ENCODE measurements at regions not wholly inside any gene's neighbourhood (a gene's known extent, or its start where the extent isn't known, plus 50 kb on each side); places are given as distances from the start of the nearest gene placed in this dataset.

GRCh38 chr9:99398241-99398640 is 176.2 kb downstream of the SEC61B start:
- TF ChIP-seq, protein P1, sequence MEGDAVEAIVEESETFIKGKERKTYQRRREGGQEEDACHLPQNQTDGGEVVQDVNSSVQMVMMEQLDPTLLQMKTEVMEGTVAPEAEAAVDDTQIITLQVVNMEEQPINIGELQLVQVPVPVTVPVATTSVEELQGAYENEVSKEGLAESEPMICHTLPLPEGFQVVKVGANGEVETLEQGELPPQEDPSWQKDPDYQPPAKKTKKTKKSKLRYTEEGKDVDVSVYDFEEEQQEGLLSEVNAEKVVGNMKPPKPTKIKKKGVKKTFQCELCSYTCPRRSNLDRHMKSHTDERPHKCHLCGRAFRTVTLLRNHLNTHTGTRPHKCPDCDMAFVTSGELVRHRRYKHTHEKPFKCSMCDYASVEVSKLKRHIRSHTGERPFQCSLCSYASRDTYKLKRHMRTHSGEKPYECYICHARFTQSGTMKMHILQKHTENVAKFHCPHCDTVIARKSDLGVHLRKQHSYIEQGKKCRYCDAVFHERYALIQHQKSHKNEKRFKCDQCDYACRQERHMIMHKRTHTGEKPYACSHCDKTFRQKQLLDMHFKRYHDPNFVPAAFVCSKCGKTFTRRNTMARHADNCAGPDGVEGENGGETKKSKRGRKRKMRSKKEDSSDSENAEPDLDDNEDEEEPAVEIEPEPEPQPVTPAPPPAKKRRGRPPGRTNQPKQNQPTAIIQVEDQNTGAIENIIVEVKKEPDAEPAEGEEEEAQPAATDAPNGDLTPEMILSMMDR (IDR thresholded peaks at IDR 0.05) = no peak
- TF ChIP-seq POLR2AphosphoS5 (IDR thresholded peaks at IDR 0.05) (no peak), EP300 (IDR thresholded peaks at IDR 0.05) (no peak)
